HG03575 (cell line): ENCODE measurements at regions not wholly inside any gene's neighbourhood (a gene's known extent, or its start where the extent isn't known, plus 50 kb on each side); places are given as distances from the start of the nearest gene placed in this dataset.

Experiments used
- ATAC-seq: cut with Tn5 transposase; IDR thresholded peaks from one replicate; pipeline ENCODE4 v1.9.1; 2021; ENCODE audit not compliant: unreplicated experiment, insufficient number of reproducible peaks, low FRiP score; ENCODE audit errors: extremely low read depth

DNA sequence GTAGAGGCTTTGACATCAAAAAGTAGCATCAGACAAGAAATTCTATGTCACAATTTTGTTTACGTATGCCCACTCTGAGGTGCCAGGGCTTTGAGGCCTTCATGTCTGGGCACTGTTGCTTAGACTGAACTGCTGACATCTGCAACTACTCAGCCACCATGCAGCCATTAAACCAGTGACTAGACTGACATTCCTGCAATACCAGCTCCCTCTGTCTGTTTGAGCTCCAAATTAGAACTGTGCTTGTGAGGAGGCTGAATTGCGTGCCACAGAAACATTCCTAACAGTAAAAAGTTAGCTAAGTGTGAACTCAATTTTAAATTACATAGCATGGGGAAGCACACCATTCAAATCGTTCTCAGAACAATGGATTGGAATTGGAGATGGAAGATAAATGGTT is 163.2 kb downstream of the INSIG2 start:
- no peak for ATAC-seq

DNA sequence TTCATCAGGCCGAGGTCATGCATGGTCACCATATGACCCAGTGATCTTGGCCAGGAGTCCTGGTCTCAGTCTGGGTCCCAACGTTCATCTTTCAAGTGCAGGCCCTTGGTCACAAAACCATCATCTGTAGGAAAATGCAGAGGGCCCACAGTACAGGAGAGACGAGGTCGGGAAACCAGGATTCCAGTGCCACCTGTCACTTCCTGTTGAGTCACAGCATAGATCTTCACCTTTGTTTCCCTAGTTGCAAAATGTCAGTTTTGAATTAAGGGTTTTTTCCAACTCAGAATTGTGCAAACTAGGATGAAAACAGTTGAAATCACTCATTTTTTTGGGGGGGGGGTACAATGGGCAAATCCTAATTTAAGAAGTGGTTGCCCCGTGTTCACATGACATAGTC is 162.2 kb downstream of the INSIG2 start:
- no peak for ATAC-seq

DNA sequence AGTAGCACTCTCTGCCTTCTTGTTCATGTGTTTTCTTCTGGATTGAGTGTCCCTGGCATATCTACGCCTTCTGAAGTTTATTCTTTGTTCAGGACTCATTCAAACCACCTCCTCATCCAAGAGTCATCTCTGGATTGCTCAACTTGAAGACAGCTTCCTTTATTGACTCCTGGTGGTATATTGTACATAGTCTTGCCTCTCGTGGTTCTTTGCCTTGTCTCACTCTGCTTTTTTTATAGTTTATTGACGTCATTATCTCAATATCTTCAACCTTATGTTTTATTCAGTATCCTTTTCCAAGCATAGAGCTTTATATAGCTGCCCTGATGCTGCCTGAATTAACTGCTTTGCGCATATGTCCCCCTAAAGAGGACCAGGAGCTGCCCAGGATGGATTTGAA is 161.7 kb downstream of the INSIG2 start:
- no peak for ATAC-seq

DNA sequence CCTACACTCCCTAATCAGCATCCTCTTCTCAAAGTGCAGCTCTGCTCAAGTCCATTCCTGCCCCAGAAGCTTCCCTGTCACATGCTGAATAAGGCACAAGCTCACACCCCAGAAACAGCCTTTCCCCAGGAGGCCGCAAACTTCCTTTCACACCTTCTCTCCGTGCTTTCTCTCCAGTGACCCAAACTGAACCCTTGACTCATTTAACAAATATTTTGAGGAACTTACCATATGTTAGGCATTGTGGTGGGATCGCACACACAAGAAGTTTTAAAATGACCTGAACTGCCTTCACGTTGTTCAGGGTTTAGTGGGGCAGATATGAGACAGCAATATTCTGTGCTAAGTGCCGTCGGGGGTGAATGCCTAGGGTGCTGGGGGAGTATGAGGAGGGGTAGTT is 161.3 kb downstream of the INSIG2 start:
- ATAC-seq, result peak; percentile 60

DNA sequence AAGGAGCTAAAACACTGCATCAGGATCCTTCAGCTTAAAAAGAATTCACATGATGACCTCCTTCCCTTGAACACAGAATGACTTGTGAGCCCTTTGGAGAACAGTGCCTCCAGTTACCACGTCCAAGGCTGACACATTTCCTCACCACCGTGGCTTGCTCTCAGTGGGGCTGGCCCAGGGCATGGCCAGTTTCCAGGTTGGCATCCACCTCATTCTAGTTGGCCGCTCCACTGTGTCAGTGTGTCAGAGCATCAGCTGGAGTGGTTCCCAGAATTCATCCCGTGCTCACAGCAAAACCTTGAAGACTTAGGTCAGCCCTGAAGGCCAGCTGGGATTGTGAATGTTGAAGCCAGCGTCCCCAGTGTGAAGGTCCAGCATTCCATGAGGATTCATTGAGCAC is 158.5 kb downstream of the INSIG2 start:
- ATAC-seq, result no peak

DNA sequence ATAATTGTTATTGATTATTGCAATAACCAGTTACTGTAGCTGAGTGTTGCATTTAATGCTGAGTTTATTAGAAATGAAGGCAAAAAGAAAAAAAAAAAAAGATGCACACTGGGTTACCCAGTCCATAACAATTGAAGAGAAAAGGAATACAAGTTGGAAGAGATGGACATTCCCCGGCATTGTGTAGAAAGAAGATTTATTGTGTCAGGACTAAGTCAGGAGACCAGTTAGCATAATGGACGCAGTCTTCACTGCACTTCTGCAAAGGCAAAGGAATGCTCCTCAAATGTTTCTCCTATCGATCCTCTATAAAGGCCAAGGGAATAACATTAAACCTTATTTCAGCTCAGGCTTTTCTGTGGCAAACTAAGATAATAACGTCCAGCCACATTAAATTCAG is 157.8 kb downstream of the INSIG2 start:
- ATAC-seq, result no peak

DNA sequence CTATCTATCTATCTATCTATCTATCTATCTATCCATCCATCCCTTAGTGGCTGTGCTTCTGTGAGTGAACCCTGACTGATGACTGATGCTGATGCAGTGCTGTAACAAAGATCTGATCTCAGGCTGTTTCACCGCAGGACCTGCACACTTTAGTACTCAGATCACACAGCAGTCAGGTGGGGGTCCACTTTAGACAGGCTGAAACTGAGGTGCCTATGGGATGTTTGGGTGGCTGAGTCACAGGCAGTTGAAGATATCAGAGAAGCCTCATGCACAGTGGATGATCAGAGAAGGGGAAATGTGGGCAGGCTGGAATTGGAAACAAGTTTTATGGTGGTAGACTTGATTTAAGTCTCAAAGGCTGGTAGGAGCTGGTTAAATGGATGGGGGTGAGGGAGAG is 156.4 kb downstream of the INSIG2 start:
- no peak for ATAC-seq

DNA sequence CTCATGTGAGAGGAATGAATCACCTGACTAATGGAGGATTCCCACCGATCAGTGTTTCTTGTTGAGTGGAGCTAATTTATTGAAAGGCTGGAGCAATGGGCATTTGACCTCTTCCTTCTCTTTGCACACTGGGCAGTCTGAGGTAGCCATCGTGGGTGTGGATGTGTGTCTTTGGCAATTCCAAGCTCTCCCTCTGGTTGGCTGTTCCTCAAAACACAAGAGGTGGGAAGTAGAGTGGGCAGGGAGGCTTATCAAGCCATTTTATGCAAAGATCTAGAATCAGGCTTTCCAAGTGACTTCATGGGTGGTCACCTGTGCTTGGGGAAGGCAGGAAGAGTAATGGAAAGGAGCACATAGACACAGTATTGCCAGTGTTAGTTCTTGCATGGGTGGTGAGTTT is 154.8 kb downstream of the INSIG2 start:
- ATAC-seq, result no peak

DNA sequence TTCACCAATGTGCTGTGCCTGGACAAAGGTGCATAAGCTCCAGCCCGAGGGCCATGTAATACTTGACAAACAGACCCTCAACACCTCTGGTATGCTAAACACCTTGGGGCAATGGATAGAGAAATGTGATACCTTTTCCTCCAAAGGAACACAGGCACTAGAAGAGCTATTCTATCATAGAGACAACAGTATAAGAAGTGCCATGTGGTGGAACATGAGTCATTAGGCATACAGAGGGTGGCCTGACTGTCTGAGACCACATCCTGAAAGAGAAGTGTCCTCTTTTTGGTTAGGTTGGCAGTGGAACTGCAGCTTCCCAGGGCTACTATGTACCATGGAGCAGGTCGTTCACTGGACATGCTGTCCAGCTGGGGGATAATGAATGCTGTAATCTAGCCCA is 153.9 kb downstream of the INSIG2 start:
- no peak for ATAC-seq

DNA sequence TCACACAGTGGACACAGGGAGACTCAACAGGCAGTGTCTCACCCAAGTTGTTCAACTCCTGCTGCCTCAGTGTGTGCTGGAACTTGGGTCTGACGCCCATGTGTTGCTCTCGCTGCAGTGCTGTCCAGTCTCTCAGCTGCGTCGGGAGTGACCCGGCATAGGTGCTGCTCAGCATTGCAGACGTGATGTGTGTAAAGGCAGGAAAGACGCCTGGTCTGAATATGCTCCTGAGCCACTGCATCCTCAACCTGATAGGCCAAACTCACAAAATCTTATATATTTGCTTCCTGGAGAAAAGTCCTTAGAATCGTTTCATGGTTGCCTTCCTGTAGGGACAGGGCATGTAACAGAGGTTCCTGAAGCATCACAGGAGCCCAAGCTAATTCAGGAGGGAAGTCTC is 152.9 kb downstream of the INSIG2 start:
- ATAC-seq, result no peak

DNA sequence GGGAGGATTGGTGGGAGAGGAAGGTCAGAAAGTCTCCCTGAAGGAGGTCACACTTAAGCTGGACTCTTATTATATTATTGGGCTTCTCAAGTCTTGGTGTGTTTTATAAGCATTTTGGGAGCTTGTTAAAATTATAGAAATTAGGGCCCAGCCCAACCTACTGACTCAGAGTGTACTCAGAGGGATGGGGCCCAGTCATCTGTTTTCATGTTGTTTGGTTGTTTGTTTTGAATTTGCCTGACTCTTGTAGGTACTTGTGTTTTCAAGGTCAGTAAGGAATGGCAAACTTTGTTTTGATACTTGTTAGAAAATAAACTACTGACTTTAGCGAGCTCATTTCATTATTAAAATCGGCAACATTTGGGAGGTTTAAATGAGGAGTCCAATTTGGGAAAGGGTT is 152.0 kb downstream of the INSIG2 start:
- no peak for ATAC-seq

DNA sequence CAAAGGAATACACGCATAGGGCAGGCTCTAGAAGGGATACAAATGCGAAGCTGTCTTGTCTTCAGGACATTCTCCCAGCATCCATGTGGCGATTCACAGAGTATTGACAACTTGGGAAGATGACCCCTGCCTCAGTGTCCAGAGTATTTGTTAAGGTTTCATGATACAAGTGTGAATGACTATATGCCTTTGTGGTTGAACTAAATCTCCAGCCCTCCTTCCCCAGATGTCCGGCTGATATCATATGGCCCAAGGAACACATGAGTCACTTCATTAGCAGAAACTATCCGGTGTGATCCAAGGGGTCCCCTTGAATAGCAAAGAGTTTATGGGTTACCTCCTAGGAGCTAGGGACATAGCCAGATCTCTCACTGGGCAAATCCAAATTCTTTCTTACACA is 151.0 kb downstream of the INSIG2 start:
- no peak for ATAC-seq

DNA sequence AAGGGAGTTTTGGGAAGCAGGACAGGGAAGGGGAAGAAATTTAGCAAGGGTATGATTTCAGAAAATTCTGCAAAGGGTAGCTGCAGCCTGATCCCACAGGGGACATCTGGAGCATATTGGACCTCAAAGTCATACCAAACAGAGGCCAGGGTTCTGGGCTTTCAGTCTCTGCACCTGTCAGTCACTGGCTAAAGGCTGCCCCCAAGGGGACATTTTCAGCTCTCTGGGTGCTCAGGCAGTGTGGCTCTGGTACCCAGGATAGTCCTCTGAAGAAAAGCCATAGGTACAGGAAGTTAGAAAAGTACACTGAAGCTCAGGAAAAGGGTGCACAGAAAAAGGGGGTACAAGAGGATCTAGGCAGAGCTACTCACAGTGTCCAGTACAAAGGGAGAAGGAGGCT is 149.2 kb downstream of the INSIG2 start:
- ATAC-seq, result no peak

DNA sequence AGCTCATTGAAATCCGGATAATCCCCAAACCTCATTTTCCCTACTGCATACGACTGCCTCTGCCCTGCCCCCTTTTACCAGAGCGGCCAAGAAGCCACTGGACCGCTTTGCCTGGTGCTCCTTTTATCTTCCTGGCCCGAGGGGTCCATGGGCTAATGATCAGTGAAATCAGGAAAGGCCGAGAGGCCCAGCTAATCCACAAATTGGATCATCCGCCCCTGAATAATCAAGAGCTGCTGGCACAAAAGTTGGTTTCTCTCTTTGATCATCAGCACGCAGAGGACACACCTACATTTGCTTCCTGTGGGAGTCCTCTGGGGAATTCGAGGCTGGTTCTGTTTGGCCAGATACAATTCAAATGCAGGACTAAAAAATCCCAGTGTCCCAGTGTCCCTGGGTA is 144.5 kb downstream of the INSIG2 start:
- ATAC-seq, result no peak

DNA sequence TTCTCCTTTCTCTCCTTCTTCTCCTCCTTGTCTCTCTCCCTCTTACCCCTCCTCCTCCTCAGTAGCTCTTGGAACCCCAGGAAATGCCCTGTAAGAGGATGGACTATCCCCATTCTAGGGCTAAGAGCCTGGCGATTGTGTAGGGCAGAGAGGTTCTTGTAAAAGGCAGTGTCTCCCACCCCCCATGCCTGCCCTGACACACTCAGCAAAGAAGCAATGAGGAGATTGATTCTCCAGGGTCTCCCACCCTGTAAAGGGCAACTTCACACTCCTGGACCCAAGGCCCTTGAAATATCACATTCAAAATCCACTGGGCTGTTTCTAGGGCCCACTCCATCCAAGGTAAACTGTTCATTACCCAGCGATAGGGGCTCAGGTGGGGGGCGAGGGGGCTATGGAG is 144.1 kb downstream of the INSIG2 start:
- ATAC-seq, result no peak

DNA sequence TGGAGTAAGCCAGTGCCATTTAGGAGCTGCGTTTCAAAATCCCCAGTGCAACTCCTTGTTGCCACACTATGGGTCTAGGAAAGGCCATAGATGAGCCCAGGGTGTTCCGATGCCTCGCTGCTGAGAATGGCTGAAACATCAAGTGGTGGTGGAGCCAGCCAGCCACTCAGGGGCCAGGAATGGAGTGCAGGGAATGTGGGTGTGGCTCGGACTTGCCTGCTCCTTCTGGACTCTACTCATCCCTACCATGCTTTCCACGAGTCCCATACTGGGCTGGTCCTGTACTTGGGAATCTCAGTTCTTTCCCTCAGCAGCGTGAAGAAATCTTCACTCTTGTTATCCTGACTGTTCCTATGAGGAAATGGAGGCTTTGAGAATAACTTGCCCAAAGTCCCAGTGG is 143.5 kb downstream of the INSIG2 start:
- no peak for ATAC-seq

DNA sequence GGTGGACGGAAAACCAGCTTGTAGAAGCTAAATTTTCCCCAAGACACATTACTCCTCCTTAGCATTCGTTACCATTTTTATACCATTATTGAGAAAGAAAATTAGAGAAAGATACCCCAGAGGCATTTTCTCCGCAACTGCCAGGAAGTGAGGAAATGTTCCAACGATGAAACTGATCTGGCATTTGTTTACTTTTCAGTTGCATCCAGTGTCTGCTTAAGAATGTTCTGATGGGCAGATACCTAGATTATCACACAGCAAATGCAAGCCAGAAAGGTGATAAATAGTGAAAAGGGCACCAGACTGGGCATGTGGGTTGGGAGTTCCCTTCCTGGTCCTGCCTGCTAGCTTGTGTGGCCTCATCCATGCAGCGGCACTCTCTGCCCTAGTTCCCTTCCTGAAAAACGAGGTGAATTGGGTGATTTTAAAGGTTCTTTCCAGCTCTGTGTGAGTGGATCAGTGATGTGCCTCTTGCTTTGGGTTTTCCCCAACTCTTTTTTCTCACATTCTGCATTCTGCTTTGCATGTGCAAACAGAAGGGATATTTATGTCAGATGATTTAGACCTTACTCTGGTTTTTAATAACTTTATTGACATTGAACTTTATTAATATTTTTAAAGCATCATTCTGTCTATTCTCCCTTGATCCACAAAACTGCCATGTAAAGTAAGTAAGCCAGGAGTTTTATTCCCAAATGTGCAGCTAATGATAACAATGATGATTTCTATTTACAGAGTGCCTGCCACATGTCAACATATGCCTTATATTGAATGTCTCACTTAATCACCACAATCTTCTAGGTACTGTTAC is 139.6 kb downstream of the INSIG2 start:
- no peak for ATAC-seq

DNA sequence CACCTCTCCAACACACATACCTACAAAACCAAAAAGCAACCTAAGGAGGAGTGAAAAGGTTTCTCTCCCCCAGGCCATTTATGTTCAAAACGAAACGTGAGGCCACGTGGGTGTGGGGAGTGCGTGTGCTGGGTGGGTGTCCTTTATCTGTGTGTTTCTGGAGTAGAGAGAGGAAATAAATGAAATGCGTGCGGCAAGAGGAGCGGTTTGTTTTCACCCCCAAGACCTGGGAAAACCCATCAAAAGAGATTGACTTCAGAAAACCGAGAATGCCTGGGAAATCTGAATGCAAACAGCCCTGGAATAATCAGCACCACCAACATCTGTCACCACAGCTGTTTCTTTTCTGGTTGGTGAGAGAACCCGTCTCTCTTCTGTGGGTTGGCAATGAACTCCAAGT is 137.4 kb downstream of the INSIG2 start:
- ATAC-seq, result no peak

DNA sequence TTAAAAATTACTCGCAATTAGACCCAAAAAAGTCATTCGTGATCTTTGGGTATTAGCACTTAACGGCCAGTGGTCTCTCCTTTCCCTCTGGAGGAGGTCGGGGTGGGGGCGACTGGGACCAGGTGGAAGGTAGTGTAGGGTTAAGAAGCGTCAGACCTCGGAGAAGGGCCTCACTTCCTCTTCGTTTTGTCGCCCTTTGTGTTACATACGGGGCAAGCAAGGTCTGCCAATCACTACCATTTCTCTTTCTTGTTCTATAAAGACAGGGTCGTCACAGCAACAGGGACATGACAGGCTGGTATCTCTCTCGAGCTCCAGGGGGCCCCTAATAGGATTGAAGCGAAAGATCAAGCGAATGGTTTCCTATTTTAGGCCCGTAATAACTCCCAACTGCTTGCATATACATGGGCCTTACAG is 136.6 kb downstream of the INSIG2 start:
- no peak for ATAC-seq

DNA sequence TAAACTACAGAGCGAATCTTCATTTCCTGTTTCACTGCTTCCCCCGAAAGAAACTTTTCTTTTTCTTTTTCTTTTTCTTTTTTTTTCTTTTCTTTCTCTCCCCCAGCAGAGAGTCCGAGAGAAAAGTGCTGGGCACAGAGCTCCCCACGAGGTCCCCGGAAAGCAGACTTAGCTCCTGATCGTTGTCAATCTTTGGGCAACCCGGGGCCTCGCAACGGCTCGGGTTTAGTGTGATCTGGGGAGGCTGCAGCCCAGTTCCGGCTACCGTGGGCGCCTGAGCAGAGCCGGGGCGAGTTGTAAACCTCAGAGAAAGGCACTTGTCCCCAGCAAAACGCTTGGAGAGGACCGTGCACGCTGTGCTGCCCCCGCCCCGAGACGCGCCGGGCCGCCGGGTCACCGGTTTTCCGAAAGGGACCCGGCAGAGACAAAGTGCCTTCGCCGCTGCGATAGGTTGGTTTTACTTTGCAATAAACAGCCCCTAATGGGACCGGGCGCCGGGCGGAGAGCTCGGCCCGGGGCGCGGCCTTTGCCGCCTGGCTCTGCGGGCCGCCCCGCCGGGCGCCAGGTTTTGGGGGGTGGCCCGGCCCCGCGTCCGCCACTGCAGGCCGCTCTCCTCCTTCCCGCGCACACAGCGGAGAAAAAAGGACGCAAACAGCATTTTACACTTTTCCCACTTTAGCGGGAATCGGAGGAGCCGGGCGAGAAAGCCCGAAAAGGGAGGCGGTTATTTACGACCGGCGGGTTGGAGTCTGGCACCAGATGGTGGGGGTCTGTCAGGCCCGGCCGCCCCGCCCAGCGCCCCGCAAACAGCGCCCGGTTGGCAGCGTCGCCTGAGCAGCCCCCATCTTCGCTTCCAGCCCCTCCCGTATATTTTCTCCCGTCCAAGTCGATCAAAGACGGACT is 136.0 kb downstream of the INSIG2 start:
- ATAC-seq, result no peak
